ENCODE measurements at regions not wholly inside any gene's neighbourhood (a gene's known extent, or its start where the extent isn't known, plus 50 kb on each side); places are given as distances from the start of the nearest gene placed in this dataset.

DNA sequence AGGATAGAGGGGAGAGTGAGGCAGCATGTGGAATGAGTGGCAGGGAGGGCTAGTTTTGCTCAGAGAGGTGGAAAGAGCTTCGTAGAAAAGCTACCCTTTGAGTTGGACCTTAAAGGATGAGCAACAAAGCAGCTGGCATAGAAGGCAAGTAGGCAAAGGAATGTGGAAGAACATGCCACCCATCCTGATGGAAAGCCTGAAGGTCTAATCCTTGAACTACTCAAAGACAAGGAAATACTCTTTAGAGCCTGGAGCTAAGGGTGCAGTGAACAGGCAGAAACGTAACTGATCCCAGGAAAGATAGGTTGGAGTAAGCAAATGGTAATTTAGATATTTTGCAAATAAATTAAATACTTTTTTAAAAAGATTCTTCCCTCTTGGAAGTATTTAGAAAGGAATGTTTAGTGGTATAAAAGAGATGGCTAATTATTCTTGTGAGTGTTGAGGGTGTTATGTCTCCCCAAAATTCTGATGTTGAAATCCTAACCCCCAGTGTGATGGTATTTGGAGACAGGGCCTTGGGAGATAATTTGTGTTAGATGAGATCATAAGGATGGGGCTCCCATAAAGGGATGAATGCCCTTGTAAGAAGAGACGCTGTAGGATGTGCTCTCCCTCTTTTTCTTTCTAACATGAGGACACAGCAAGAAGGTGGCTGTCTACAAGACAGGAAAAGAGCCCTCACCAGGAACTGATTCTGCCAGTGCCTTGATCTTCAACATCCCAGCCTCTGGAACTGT is 308.1 kb upstream of the RUNX1 start:
- TF ChIP-seq POLR2A (IDR thresholded peaks at IDR 0.05; ENCODE audit: low read length) (no peak), GATA1 (IDR thresholded peaks at IDR 0.05; ENCODE audit: low read depth, low read length) (no peak)

Measured in erythroblast (primary cell).